Naive thymus-derived CD4-positive, alpha-beta T cell (primary cell): ENCODE measurements at regions not wholly inside any gene's neighbourhood (a gene's known extent, or its start where the extent isn't known, plus 50 kb on each side); places are given as distances from the start of the nearest gene placed in this dataset.

ENCODE experiments used
- ATAC-seq: fragments of 150-1000 bp; cut with Tn5 transposase; 2 replicates; pipeline ENCODE4 v1.10.0; 2021; ENCODE audit warnings: mild to moderate bottlenecking, moderate library complexity
- CTCF ChIA-PET: fragments of 350-600 bp; sonication (Branson Sonifier 250); formaldehyde crosslinking; loops from one replicate; lab custom pipeline; 2021; ENCODE audit warnings: antibody characterized with exemption; lab: Charles Lee
- POLR2A ChIA-PET: fragments of 350-600 bp; sonication (Branson Sonifier 250); formaldehyde crosslinking; loops from one replicate; lab custom pipeline; 2021; ENCODE audit warnings: antibody characterized with exemption, inconsistent platforms; lab: Charles Lee
- DNase-seq, 9 donors: peaks; one replicate each; pipeline versions ENCODE4 v3.0.0 to v3.0.0-alpha.2; 2020 to 2022; ENCODE audit warnings: mixed read lengths in 1 of 9
- H3K27ac ChIP-seq: one replicate; pipeline ENCODE4 v1.7.0; 2013; ENCODE audit warnings: mild to moderate bottlenecking, low read depth, low read length, moderate library complexity
- H3K27me3 ChIP-seq, 2 donors: one replicate each; pipeline ENCODE4 v1.7.0; 2013; ENCODE audit warnings: low read length in 2 of 2, mild to moderate bottlenecking in 2 of 2, moderate library complexity in 2 of 2; ENCODE audit not compliant: control insufficient read depth in 2 of 2, insufficient read depth in 2 of 2
- H3K36me3 ChIP-seq, 3 experiments: 1 replicate in 2 of 3; 2 replicates in 1 of 3; pipeline ENCODE4 v1.7.0; 2013; ENCODE audit warnings: low read length in 3 of 3, mild to moderate bottlenecking in 3 of 3, moderate library complexity in 1 of 3; ENCODE audit not compliant: insufficient read depth in 3 of 3, control insufficient read depth in 2 of 3
- H3K4me1 ChIP-seq, 2 donors: one replicate each; pipeline ENCODE4 v1.7.0; 2013; ENCODE audit warnings: low read length in 2 of 2, mild to moderate bottlenecking in 2 of 2, moderate library complexity in 1 of 2; ENCODE audit not compliant: control insufficient read depth in 2 of 2, insufficient read depth in 2 of 2
- H3K4me3 ChIP-seq: 2 replicates; pipeline ENCODE4 v1.7.0; 2013; ENCODE audit warnings: mild to moderate bottlenecking, low read length
- H3K9me3 ChIP-seq, 3 experiments: 1 replicate in 2 of 3; 2 replicates in 1 of 3; pipeline ENCODE4 v1.7.0; 2013; ENCODE audit warnings: low read length in 3 of 3; ENCODE audit not compliant: control insufficient read depth in 2 of 3
- H3K27ac Mint-ChIP-seq, 9 donors: one replicate each; pipeline ENCODE4 v1.8.0; 2020 to 2022; ENCODE audit warnings: mixed read lengths in 9 of 9, mild to moderate bottlenecking in 8 of 9, moderate library complexity in 5 of 9, inconsistent platforms in 2 of 9
- H3K27me3 Mint-ChIP-seq, 5 donors: one replicate each; pipeline ENCODE4 v1.8.0; 2021 to 2022; ENCODE audit warnings: mixed read lengths in 5 of 5, mild to moderate bottlenecking in 1 of 5
- H3K36me3 Mint-ChIP-seq, 5 donors: one replicate each; pipeline ENCODE4 v1.8.0; 2020 to 2022; ENCODE audit warnings: mixed read lengths in 5 of 5, mild to moderate bottlenecking in 3 of 5, inconsistent platforms in 1 of 5
- H3K4me1 Mint-ChIP-seq, 7 donors: one replicate each; pipeline ENCODE4 v1.8.0; 2020 to 2022; ENCODE audit warnings: mixed read lengths in 7 of 7, mild to moderate bottlenecking in 3 of 7, inconsistent platforms in 1 of 7
- H3K4me3 Mint-ChIP-seq, 10 donors: one replicate each; pipeline ENCODE4 v1.8.0; 2020 to 2022; ENCODE audit warnings: mild to moderate bottlenecking in 10 of 10, mixed read lengths in 10 of 10, moderate library complexity in 6 of 10, inconsistent platforms in 2 of 10
- H3K9me3 Mint-ChIP-seq, 11 donors: one replicate each; pipeline ENCODE4 v1.8.0; 2020 to 2022; ENCODE audit warnings: mixed read lengths in 11 of 11, mild to moderate bottlenecking in 4 of 11, inconsistent platforms in 1 of 11, moderate library complexity in 1 of 11
- intact Hi-C, 2 donors: fragments of 100-400 bp; cut with micrococcal nuclease; formaldehyde crosslinking; loops; one replicate each; pipeline ENCODE4 v1.15.1; 2023

DNA sequence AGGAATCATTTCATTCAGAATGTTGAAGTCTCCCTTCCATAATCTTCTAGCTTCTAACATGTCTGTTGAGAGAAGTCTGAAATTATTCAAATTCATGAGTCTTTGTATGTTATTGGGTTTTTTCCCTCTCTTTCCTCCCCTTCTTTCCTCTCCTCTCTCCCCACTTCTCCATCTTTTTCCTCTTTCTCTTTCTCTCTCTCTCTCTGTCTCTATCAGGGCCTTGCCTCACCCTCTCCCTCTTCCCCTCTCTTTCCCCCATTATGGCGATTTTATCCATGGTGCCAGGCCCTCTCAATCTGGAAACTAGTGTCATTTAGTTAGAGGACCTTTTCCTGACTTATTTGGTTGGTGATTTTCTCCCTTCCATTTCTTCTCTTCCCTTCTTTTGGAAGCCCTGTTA is 147.3 kb downstream of the SST start:
- Mint-ChIP-seq H3K4me3 (no peak overlapping the region), H3K4me1 (no peaks in the 10 kb centered on the region), H3K36me3 (no peaks in the 10 kb centered on the region), H3K27ac (no peak overlapping the region), H3K9me3 (peaks cover 0 to 3% (median 0%) of the 10 kb centered on the region in 11 donors), H3K27me3 (peaks cover 7 to 17% (median 16%) of the 10 kb centered on the region in 5 donors)
- Histone ChIP-seq H3K27ac (no peak overlapping the region), H3K27me3 (peaks cover 0 to 3% of the 10 kb centered on the region in 2 donors), H3K36me3 (no peaks in the 10 kb centered on the region), H3K4me3 (no peak overlapping the region), H3K4me1 (no peaks in the 10 kb centered on the region), H3K9me3 (no peaks in the 10 kb centered on the region)
- ChIA-PET CTCF (no interaction called here), POLR2A (no interaction called here)
- intact Hi-C loops = no loop called here
- DNase-seq (no peak), ATAC-seq (no peak)

DNA sequence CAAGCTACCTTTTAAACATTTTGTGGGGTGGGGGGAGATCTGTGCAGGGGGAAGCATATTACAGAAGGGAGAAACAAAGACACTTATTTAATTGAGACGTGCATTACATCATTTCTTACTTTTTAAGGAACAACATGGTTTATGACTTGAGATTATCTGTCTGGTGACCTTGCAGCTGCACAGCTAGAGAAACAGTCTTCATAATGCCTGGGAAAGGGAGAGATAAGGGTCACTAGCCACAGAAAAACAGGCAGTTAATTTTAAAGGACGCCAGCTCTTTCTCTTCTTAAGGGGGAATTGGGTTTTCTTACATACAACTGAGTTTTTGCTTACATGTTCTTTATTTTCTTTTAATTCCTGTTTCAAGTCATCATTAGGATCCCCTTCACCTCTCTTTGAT is 147.9 kb downstream of the SST start:
- no peaks in the 10 kb centered on the region for H3K9me3 ChIP-seq
- no peaks in the 10 kb centered on the region for H3K36me3 Mint-ChIP-seq
- POLR2A ChIA-PET = no interaction called here
- H3K9me3 Mint-ChIP-seq = peaks cover 0 to 3% (median 0%) of the 10 kb centered on the region in 11 donors
- no peak overlapping the region for H3K4me3 ChIP-seq
- no peak overlapping the region for H3K27ac Mint-ChIP-seq
- no peaks in the 10 kb centered on the region for H3K36me3 ChIP-seq
- ATAC-seq (no peak), DNase-seq (no peak)
- intact Hi-C loops = no loop called here
- H3K27ac ChIP-seq = no peak overlapping the region
- H3K4me3 Mint-ChIP-seq = no peak overlapping the region
- CTCF ChIA-PET = no interaction called here
- no peaks in the 10 kb centered on the region for H3K4me1 Mint-ChIP-seq
- peaks cover 10 to 19% (median 15%) of the 10 kb centered on the region in 5 donors for H3K27me3 Mint-ChIP-seq
- no peaks in the 10 kb centered on the region for H3K27me3 ChIP-seq
- H3K4me1 ChIP-seq = no peaks in the 10 kb centered on the region

DNA sequence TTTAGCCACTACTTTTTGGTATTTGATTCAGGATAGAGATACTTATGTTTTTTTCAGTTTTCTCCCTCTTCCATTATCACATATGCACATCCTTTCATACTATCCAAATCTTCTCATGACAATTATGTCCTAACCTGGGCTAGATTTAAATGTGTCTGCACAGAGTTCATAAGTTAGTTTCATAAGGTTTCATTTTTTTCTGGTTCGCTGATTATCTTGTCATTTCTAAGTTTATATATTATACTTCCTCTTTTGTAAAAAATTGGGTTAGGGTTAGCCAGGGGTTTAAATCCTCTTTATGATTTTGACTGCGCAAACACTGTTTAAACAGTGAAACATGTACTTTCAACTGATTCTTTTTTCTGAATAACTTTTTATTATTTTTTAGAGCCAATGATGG is 148.6 kb downstream of the SST start:
- Mint-ChIP-seq H3K9me3 (peaks cover 0 to 3% (median 0%) of the 10 kb centered on the region in 11 donors), H3K36me3 (no peaks in the 10 kb centered on the region), H3K27me3 (peaks cover 10 to 19% (median 15%) of the 10 kb centered on the region in 5 donors), H3K27ac (no peak overlapping the region), H3K4me3 (no peak overlapping the region), H3K4me1 (no peaks in the 10 kb centered on the region)
- ATAC-seq (no peak), DNase-seq (no peak)
- H3K9me3 ChIP-seq = no peaks in the 10 kb centered on the region
- H3K27ac ChIP-seq = no peak overlapping the region
- ChIA-PET POLR2A (no interaction called here), CTCF (no interaction called here)
- no peaks in the 10 kb centered on the region for H3K27me3 ChIP-seq
- no peaks in the 10 kb centered on the region for H3K4me1 ChIP-seq
- intact Hi-C loops = no loop called here
- H3K36me3 ChIP-seq = no peaks in the 10 kb centered on the region
- no peak overlapping the region for H3K4me3 ChIP-seq

DNA sequence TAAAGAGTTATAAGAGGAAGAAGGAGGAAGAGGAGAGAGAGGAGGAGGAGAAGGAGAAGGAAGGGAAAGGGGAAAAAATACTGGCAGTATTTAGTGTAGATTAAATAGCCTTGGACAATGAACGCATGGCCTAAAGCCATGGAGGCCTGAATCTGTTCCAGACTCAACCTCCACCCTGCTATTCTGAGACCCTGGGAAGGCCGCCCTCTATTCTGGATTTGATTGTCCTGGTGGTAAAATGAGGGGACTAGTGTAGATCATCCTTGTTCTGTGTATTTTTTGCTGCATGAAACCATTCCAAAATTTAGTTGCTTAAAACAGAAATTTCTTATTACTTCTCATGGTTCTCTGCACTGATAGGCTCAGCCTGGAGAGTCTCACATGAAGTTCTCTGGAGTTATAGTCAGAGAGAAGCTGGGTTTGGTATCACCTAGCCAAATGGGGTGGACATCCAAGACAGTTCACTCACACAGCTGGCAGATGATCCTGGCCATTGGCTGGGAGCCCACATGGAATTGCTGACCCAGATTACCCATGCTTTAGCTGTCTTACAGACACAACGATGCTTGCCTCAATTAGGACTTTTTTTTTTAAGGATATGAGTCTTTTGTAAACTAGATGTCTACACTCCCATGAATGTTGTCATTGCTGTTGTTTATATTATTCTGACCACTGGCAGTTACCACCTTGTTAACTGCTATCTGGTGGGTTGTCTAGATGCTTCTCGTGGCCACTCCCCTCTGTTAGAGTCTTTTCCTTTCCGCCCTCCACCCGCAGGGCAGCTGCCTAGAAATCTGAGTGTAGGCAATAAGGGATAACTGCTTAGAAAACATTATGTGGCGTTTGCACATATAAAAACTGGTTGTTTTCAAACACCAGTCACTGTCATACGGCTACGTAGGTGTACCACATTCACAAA is 149.9 kb downstream of the SST start:
- Mint-ChIP-seq H3K9me3 (peaks cover 0 to 3% (median 0%) of the 10 kb centered on the region in 11 donors), H3K4me3 (no peak overlapping the region), H3K36me3 (no peaks in the 10 kb centered on the region), H3K27ac (no peak overlapping the region), H3K27me3 (peaks cover 2 to 18% (median 12%) of the 10 kb centered on the region in 5 donors), H3K4me1 (no peaks in the 10 kb centered on the region)
- no peaks in the 10 kb centered on the region for H3K4me1 ChIP-seq
- ChIA-PET POLR2A (no interaction called here), CTCF (no interaction called here)
- H3K27me3 ChIP-seq = no peaks in the 10 kb centered on the region
- ATAC-seq (no peak), DNase-seq (no peak)
- H3K27ac ChIP-seq = no peak overlapping the region
- H3K9me3 ChIP-seq = no peaks in the 10 kb centered on the region
- H3K36me3 ChIP-seq = no peaks in the 10 kb centered on the region
- intact Hi-C loops = no loop called here
- H3K4me3 ChIP-seq = no peak overlapping the region

DNA sequence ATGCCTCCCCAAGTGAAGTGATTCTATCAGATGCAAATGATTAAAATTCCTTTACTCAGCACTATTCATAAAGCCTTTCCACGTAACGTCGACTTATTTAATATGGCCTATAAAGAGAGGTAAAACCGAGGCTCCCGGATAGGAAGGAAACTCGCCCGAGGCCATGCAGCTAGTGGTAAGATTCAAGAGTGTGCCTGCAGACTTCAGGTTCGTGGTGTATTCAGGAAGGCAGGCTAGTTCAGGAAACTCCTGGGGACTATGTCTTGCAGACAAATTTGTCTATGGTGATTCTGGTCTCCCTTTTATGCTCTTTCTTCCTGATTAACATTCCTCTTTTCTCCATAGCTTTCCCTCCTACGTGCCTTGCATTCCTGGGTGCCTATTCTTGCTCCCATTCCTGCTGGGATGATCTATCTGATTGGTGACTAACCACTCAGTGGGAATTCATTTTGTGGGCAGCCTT is 150.7 kb downstream of the SST start:
- H3K9me3 ChIP-seq = no peaks in the 10 kb centered on the region
- H3K4me1 ChIP-seq = no peaks in the 10 kb centered on the region
- H3K27ac Mint-ChIP-seq = no peak overlapping the region
- no peaks in the 10 kb centered on the region for H3K36me3 Mint-ChIP-seq
- H3K4me3 ChIP-seq = no peak overlapping the region
- DNase-seq (no peak), ATAC-seq (no peak)
- no peaks in the 10 kb centered on the region for H3K36me3 ChIP-seq
- POLR2A ChIA-PET = no interaction called here
- peaks cover 0 to 18% (median 9%) of the 10 kb centered on the region in 5 donors for H3K27me3 Mint-ChIP-seq
- CTCF ChIA-PET = no interaction called here
- H3K27ac ChIP-seq = no peak overlapping the region
- intact Hi-C loops = no loop called here
- peaks cover 0 to 3% (median 0%) of the 10 kb centered on the region in 11 donors for H3K9me3 Mint-ChIP-seq
- H3K4me1 Mint-ChIP-seq = no peaks in the 10 kb centered on the region
- no peak overlapping the region for H3K4me3 Mint-ChIP-seq
- no peaks in the 10 kb centered on the region for H3K27me3 ChIP-seq

DNA sequence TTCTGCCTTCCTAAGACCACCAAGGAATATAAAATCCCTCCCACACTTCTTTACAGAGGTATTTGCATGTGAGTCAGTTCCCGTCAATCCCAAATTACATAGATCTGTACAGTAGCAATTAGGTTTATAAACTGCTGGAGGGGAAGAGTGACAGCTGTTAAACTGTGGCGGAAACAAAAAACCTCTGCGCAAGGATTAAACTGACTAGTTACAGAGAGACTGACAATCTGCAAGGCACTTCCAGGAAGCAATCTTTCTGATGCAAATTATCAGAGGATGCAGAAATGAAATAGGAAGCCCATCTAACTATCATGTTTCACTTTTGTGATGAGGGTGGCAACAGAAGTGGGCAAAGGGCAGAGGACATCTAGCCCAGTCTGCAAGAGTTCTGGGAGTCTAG is 150.4 kb downstream of the RTP4 start:
- ChIA-PET CTCF (no interaction called here), POLR2A (no interaction called here)
- H3K4me1 Mint-ChIP-seq = no peaks in the 10 kb centered on the region

DNA sequence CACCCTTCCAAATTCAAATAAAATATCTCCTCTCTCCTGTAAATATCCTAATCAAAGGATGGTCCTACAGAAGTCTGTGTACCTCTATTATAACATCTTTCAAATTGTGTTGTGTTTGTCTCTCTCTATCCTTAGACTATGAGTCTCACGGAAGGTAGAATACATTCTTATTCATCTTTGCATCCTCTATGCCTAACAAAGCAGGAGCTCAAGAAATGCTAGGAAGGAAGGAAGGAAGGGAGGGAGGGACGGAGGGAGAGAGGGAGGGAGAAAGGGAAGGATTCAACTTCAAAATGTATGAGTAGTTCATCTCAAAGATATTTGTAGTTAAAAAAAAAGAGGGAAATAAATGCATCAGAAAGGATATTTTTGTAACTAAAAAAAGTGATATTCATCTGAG is 150.0 kb downstream of the RTP4 start:
- Histone ChIP-seq H3K4me1 (no peaks in the 10 kb centered on the region), H3K27me3 (no peaks in the 10 kb centered on the region), H3K36me3 (no peaks in the 10 kb centered on the region), H3K9me3 (no peaks in the 10 kb centered on the region), H3K27ac (no peak overlapping the region), H3K4me3 (no peak overlapping the region)
- Mint-ChIP-seq H3K4me3 (no peak overlapping the region), H3K27me3 (peaks cover 0 to 18% (median 9%) of the 10 kb centered on the region in 5 donors), H3K36me3 (no peaks in the 10 kb centered on the region), H3K4me1 (no peaks in the 10 kb centered on the region), H3K27ac (no peak overlapping the region), H3K9me3 (peaks cover 0 to 2% (median 0%) of the 10 kb centered on the region in 11 donors)
- ATAC-seq (no peak), DNase-seq (no peak)
- intact Hi-C loops = no loop called here
- ChIA-PET CTCF (no interaction called here), POLR2A (no interaction called here)

More for the DNA sequence above, 150.4 kb downstream of the RTP4 start:
- H3K4me3 ChIP-seq = no peak overlapping the region
- no peak for ATAC-seq
- no peak overlapping the region for H3K4me3 Mint-ChIP-seq
- no peak for DNase-seq
- H3K4me1 ChIP-seq = no peaks in the 10 kb centered on the region
- intact Hi-C loops = no loop called here
- no peaks in the 10 kb centered on the region for H3K27me3 ChIP-seq
- H3K27me3 Mint-ChIP-seq = peaks cover 0 to 18% (median 9%) of the 10 kb centered on the region in 5 donors
- peaks cover 0 to 2% (median 0%) of the 10 kb centered on the region in 11 donors for H3K9me3 Mint-ChIP-seq
- no peaks in the 10 kb centered on the region for H3K36me3 Mint-ChIP-seq
- H3K27ac Mint-ChIP-seq = no peak overlapping the region
- H3K36me3 ChIP-seq = no peaks in the 10 kb centered on the region
- H3K27ac ChIP-seq = no peak overlapping the region
- no peaks in the 10 kb centered on the region for H3K9me3 ChIP-seq
